ENCODE measurements at regions not wholly inside any gene's neighbourhood (a gene's known extent, or its start where the extent isn't known, plus 50 kb on each side); places are given as distances from the start of the nearest gene placed in this dataset.

GRCh38 chr20:48146877-48147276, 361.6 kb upstream of the SULF2 start:
- no peak for DNase-seq
- TF ChIP-seq, protein P1, sequence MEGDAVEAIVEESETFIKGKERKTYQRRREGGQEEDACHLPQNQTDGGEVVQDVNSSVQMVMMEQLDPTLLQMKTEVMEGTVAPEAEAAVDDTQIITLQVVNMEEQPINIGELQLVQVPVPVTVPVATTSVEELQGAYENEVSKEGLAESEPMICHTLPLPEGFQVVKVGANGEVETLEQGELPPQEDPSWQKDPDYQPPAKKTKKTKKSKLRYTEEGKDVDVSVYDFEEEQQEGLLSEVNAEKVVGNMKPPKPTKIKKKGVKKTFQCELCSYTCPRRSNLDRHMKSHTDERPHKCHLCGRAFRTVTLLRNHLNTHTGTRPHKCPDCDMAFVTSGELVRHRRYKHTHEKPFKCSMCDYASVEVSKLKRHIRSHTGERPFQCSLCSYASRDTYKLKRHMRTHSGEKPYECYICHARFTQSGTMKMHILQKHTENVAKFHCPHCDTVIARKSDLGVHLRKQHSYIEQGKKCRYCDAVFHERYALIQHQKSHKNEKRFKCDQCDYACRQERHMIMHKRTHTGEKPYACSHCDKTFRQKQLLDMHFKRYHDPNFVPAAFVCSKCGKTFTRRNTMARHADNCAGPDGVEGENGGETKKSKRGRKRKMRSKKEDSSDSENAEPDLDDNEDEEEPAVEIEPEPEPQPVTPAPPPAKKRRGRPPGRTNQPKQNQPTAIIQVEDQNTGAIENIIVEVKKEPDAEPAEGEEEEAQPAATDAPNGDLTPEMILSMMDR (IDR thresholded peaks at IDR 0.05; ENCODE audit: low read depth, low read length, missing control alignments): no peak
- in situ Hi-C loops (cut with HindIII; ENCODE audit: low pct_ligation_motif_present, low sequenced_read_pairs): no loop called here
- no peak overlapping the region for H3K4me3 ChIP-seq (ENCODE audit: low read depth, low read length)
- H3K27ac ChIP-seq: no peak overlapping the region
- H3K36me3 ChIP-seq (replicated peaks): no peaks in the 10 kb centered on the region
- H3K27me3 ChIP-seq (replicated peaks): no peaks in the 10 kb centered on the region

DNA sequence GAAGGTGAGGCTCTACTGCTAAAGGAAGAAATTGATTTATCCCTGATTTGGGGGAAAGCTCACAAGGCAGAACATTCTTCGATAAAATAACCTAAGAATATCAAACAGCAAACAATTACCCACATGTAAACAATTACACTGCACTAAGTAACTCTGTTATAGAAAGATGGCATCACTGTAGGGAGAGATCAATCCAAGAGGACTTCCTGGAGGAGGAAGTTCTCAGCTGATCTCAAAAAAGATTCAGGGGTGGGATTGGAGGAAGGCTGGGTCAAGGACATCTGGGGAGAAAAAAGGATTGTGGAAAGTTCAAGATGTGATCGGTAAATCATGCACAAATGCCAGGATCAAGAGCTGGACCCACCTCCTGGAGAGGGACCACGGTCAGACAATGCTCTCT, 361.0 kb upstream of the SULF2 start:
- Histone ChIP-seq H3K27ac (no peak overlapping the region), H3K27me3 (replicated peaks) (no peaks in the 10 kb centered on the region), H3K4me3 (ENCODE audit: low read depth, low read length) (no peak overlapping the region), H3K36me3 (replicated peaks) (no peaks in the 10 kb centered on the region)
- no peak for DNase-seq
- TF ChIP-seq, protein P1 (IDR thresholded peaks at IDR 0.05; ENCODE audit: low read depth, low read length, missing control alignments): no peak
- in situ Hi-C loops (cut with HindIII; ENCODE audit: low pct_ligation_motif_present, low sequenced_read_pairs): no loop called here

DNA sequence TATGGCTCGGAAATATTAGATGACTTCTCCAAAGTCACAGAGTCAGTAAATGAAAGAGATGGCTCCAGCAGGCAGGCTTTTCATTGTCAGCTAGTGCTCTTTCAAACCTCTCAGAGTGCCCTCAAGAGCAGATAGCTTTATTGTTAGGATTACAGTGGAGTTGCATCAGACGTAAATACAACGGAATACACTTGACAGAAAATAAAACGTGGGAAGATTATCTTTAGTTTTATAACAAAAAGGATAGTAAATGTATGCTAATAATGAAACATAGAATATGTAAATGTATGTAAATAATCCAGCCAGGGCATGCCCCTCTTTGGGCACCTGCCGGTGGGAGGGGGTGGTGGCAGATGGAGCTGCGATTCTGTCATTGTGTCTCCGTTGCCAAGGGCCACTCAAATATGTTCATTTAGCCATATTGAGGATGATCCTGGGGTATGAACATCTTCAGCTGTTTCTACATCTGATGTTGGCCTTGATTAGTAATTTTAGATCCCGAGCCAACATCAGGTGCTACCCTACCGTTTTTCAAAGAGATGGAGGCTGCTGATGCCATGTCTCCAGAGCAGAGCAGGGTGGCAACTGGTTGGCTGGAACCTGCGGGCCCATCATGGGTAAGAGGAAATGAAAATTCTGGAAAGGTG, 358.3 kb upstream of the SULF2 start:
- H3K4me3 ChIP-seq (ENCODE audit: low read depth, low read length): no peak overlapping the region
- DNase-seq: no peak
- no peaks in the 10 kb centered on the region for H3K27me3 ChIP-seq (replicated peaks)
- in situ Hi-C loops (cut with HindIII; ENCODE audit: low pct_ligation_motif_present, low sequenced_read_pairs): no loop called here
- H3K36me3 ChIP-seq (replicated peaks): no peaks in the 10 kb centered on the region
- TF ChIP-seq, protein P1 (IDR thresholded peaks at IDR 0.05; ENCODE audit: low read depth, low read length, missing control alignments): no peak
- no peak overlapping the region for H3K27ac ChIP-seq

DNA sequence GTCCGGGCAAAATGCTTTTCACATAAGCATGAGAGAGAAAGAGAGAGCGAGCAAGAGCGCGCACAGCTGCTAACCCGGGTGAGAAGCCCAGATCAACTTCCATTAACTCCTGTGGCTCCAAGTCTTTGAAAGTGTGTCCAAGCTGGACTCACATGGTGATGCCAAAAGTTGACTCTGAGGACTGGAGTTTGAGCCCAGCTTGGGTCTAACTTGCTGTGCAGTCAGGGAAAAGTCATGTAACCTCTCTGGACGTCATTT, 357.2 kb upstream of the SULF2 start:
- Histone ChIP-seq H3K36me3 (replicated peaks) (no peaks in the 10 kb centered on the region), H3K27ac (no peak overlapping the region), H3K27me3 (replicated peaks) (no peaks in the 10 kb centered on the region), H3K4me3 (ENCODE audit: low read depth, low read length) (no peak overlapping the region)
- in situ Hi-C loops (cut with HindIII; ENCODE audit: low pct_ligation_motif_present, low sequenced_read_pairs): no loop called here
- DNase-seq: no peak
- TF ChIP-seq, protein P1 (IDR thresholded peaks at IDR 0.05; ENCODE audit: low read depth, low read length, missing control alignments): no peak

GRCh38 chr20:48141660-48142515, 356.6 kb upstream of the SULF2 start:
- Histone ChIP-seq H3K27ac (no peak overlapping the region), H3K27me3 (replicated peaks) (no peaks in the 10 kb centered on the region), H3K36me3 (replicated peaks) (no peaks in the 10 kb centered on the region), H3K4me3 (ENCODE audit: low read depth, low read length) (no peak overlapping the region)
- DNase-seq: no peak
- in situ Hi-C loops (cut with HindIII; ENCODE audit: low pct_ligation_motif_present, low sequenced_read_pairs): no loop called here
- TF ChIP-seq, protein P1 (IDR thresholded peaks at IDR 0.05; ENCODE audit: low read depth, low read length, missing control alignments): no peak

All from brain microvascular endothelial cell (primary cell).